ENCODE measurements at regions not wholly inside any gene's neighbourhood (a gene's known extent, or its start where the extent isn't known, plus 50 kb on each side); places are given as distances from the start of the nearest gene placed in this dataset.

DNA sequence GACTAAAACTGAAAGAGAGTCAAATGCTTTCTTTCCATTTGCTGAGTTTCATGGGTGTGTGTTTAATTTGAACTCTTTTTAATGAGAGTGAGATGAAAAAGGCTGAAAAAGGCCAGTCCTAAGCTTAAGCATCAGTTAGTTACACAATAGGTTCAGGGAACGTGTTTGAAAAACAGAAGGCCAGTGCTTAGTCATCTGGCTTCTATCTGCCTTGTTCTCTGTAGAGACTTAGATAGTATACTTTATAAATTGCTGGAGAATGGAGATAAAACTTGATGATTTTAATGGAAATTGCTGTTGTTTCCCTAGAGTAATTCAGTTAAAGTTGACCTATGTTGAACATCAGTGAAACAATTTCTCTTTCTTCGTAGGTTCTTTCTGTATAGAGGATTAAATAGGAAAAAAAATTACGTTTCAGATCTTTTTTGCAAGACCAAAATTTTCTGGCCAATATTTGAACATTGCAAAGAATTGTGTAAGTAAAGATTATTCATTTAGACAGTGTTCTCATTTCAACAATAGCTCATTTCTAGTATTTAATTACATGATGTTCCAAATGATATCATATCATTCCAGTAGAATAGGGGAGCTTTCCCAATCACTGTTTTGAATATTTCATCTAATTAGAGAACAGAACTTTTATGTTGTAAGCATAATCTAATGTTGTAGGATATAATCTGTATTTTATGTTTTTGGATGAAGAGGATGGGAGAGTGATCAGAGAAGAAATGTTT is 1088.8 kb downstream of the ADGRL3 start:
- DNase-seq: no peak

DNA sequence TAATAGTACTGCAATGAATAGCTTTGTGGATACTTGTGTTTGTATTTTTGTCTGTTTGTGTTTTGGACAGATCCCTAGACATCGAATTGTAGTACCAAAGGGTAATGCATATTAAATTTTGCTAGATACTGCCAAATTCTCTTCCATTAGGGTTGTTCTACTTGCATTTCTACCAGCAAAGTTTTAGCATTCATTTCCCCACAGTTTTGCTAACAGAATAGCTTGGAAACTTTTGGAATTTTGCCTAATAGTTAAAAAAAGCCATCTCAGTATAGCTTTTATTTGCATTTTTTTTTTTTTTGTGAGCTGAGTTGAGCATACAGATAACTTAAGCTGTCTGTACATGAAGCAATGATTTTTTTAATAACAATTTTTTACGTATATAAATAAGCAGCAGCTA is 1084.9 kb downstream of the ADGRL3 start:
- DNase-seq: no peak

DNA sequence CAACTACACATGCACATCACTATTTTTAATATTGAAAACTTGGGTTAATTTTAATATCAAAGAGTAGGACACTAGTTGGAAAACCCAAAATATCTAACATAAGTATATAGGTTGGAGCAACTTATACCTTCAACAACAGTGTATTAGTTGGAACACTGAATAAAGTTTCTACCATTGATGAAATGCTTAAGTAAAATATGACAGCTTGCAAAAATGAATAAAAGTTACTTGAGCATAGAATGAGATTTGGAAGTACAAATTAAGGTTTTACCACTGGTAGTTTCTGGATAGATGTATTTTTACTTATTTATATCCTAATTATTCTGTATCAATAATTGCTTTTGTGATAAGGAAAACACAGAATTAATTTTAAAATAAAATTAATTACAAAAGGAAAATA is 1079.6 kb downstream of the ADGRL3 start:
- DNase-seq: no peak

DNA sequence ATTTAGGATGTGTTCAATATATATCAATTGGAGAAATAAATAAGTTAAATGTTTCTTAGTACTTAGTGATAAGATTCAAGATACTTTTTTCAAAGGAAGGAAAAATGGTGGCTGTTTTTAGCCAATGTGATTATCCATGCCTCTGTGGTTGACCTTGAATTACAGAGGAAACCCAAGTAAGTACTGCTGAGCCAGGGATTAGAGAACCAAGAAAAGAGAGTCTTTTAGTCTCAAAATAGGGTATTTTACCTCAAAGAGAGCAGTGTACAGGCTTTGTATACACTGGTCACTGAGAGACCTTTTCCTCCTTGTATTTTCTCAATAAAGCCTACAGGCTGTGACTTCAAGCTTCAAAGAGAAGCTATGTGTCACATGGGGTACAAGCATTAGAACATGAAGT is 1075.3 kb downstream of the ADGRL3 start:
- no peak for DNase-seq

DNA sequence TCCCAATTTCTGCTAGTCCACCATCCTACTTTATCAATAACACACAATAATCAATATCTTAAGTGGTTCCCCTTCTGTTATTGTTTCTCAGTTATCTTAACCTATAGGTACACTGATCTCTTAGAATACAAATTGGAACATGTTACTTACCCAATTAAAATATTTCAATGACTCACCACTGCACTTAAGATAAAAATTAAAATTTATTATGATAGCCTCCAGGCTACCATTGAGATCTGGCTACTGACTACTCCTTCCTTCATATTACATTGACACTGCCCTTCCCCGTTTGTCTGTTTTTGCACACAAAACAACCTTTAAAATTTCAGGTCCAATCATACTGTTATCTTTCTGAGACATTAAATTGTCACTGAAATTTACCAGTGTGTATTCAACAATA is 1074.7 kb downstream of the ADGRL3 start:
- no peak for DNase-seq

DNA sequence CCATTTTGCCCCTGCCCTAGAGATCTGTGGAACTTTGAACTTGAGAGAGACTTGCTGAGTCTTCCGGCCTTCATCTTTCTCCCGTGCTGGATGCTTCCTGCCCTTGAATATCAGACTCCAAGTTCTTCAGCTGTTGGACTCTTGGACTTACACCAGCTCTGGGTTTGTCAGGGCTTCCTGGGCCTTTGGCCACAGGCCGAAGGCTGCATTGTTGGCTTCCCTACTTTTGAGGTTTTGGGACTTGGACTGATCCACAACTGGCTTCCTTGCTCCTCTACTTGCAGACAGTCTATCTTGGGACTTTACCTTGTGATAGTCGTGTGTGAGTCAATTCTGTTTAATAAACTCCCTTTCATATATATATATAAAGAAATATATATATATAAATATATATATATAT is 1071.0 kb downstream of the ADGRL3 start:
- no peak for DNase-seq

DNA sequence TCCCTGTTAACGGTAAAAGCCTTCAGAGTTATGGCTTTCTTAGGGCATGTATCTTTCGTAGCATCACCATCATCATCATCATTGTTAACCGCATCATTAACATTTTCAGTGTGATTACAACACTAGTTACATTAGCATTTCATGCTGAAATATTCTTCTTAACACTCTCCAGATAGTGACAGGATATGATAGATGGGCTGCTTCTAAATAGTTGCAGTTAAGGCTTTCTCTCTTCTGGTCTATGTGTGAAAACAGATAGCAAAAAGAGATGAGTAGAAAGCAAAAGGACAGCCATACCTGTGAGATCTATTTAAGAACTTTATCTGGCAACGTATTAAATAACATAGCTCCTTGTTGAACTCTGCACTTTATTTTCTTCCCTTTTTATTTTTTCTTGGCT is 1069.8 kb downstream of the ADGRL3 start:
- no peak for DNase-seq

DNA sequence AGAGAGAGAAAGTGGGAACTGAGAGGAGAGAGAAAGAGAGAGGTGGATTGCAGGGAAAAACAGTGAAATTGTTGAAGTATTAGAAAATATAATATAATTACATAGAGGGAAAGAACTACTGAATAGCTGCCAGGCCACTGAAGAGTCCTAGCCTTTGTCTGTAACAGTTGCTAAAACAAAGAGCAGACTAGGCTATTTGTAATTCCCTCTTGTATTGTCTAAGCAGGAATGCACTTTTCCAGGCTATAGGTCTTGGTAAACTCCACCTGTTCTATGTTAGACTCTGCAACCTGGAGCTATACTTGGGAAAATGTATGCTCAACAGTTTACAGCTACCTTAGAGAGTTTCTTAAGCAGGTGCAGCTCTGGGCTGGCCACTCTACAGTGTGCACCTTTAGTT is 1063.3 kb downstream of the ADGRL3 start:
- DNase-seq: no peak

DNA sequence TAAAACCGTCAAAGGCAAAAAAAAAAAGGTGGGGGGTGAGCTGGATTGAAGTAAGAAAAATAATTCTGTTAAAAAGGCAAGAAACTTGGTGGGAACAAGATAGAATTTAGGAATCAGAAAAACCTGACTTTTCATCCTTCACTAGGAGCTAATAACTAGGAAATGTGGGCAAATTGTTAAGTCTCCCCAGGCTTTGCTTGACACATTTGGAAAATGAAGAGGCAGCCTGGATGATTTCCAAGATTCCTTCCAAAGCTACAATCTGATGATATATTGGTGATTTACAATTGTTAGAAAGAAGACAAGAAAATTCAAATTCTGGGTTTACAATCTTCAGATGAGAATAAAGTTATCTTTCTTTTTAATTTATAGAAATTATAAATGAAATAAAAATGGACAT is 1062.5 kb downstream of the ADGRL3 start:
- DNase-seq: no peak

DNA sequence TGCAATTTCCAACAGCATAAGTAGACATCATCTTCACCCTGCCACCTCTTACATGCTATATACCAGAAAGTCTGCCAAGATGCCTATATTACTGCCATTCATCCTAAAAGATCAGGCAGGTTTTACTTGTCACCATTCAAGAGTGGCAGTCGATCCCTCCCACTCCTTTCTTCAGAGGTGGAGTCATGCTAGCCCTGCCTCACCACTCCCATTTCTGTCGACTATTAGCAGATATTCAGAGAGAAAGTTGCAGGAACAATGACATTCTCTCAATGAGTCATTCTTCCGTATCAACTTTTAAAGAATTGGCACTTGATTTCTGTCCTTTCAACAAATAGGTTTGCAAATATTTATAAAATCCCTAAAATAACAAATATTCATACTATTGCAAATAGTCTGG is 1060.1 kb downstream of the ADGRL3 start:
- no peak for DNase-seq

DNA sequence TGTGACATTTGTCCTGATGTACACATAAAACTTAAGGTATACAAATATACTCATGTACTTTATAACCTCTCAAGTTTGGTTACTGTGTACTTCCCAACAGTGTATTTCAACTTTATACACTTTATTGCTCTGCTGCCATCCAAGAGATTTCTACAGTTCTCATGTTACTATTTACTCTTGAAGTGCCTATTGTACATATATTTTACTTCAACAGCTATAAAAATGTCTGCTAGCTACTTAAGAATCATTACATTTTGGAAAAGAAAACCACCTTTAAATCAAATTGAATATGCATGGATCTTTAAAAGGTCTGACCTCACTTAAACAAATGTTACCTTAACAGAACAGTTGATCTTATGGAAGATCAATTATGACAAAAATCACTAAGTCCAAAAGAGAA is 1056.4 kb downstream of the ADGRL3 start:
- no peak for DNase-seq

DNA sequence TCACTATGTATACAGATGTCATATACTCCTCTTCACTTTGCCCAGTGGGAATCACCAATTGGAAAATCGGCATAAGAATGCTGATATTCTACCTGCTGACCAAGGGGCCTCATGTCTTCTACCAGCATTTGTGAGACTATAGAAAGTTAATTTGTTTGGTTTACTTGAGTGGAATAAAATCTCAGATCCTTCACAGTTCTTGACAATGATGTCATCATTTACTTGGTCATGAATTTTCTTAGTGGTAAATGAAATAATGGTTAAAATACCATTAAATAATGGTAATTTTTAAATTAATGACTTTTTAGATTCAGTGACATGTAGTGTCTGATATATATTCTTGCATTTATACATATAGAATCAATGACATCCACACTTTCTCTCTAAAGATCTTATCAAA is 1052.6 kb downstream of the ADGRL3 start:
- no peak for DNase-seq

DNA sequence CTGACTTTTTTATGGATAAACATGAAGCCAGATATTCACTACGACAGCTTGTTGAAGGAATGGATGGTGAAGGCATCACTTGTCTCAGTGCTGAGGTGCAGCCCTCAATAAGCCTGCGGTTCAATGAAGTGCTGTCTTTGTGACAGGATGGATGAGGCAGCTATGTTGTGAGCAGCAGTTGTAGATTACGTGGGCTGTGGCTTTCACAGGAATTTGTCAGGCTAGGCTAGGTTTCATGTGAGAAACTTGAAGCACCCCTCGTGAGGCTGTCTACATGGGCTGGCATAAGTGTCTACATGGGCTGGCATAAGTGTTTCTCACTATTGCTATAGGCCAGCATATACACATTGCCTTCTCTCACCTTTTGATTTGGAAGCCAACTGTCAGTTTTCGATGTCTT is 1050.0 kb downstream of the ADGRL3 start:
- no peak for DNase-seq

DNA sequence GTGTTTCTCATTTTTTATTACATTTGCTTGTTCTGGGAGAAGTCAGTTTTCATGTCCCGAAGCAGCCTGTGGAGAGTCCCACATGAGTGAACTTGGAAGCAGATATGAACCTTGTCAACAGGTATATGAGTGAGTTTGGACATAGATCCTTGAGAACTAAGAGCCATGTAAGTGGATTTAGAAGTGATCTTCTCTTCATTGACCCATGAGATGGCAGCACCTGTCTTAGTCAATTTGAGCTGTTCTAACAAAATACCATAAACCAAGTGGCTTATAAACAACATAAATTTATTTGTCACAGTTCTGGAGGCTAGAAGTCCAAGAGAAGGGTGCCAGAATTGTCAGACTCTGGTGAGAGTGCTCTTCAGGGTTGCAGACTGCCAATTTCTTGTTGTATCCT is 1043.8 kb downstream of the ADGRL3 start:
- DNase-seq: peak in 2 of 3 donors; percentile 1 to 2

DNA sequence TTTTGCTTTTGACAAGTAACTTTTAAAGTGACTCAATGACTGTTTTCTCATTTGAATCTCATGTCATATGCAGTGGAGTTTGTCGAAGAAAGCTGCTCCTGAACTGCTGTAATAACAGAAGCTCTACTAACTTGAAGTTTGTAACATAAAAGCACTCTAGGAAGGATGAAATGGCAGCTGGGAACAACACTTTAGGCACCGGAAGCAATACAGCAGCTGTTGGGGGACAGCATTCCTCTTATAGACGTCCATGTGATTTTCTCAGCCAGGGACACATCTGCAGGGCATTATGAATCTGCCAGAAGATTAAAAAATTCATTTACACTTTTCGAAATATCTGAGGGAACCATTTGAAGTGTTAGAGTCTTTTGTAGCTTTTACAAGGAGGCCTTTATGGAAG is 1035.8 kb downstream of the ADGRL3 start:
- DNase-seq: no peak

DNA sequence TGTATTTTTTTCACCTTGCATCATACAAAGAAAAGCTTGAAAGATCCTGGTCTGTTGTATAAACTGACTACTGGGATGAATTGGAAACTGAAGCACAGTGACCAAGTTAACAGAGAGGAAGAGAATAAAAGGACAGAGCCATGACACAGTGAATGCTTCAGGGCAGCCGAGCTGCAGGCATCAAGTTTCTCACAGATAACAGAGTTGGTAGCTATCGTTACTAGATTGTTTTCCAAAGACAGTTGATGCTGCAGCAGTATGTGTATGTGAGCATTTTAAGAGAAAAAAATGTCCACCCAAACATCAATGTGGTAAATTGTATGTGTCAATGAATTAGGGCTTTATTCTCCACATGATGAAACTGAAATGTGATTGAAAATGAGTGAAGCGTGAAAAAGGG is 1032.7 kb downstream of the ADGRL3 start:
- DNase-seq: no peak

DNA sequence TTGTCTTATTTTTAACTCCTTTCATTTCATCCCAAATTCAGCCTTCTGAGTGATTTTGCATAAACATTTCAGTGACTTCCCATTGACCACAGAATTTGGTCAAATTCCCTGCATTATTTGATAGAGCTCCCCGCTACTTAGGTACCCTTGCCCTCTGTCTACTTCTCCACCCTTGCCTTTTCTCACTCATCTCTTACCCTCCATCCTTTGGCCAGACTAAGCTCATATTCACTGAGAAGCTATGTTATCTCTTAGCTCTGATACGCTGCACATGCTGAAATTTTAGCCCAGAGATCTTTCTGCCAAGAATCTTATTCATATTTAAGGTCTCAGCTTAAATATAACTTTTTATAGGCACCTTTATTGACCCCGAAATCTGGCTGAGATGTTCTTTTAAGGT is 1031.9 kb downstream of the ADGRL3 start:
- DNase-seq: no peak

DNA sequence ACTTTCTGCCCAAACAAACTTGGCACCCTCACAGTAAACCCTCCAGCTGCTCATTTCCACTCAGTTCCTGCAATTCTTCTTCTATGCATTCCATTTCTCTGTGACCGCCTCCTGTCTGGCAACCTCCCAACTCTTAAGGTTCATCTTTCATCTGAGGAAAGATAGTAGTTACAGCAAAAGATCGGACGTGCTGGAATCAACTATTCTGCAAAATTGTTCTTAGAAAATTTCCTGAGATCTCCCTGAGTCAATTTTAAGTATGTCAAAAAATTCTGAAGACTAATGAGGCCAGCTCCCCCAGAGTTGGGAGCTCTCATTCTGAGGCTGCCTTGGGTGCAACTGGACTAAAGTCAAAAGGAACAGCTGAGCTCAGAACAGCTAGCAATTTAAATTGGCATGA is 1026.0 kb downstream of the ADGRL3 start:
- no peak for DNase-seq

DNA sequence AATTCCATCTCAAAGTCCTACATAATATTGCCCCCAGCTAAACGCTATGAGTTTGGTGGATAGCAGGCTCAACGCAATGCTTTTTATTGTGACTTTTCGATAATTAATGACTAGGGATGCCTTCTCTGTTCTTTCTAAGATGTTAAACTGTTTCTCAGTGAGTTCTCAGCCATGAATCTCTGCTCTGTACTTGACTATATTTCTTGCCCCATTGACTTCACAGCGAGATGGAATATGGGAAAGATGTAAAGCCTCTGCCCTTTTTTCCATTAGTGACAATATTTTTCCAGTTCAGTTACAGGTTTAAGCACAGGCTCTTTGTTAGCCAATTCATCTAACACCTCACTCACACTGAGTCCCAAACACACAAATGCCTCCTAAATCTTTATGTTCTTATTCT is 1022.0 kb downstream of the ADGRL3 start:
- no peak for DNase-seq

DNA sequence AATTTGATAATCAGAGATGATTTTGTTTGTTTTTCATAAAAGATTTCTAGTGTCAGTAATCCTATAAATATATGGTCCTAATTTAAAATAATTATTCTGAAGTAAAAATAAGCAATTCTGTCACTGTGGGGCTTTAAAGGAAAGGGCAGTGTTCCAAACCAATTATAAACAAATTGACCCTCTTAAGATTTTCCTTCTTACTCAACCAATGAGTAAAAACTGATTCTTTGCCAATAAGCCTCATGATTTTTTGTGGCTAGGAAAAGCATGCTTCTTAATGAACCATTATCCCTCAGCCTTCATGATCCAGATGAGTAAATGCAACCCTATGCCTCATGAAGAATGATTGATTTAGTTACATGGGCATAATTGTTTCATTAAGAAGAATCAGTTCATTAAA is 1010.4 kb downstream of the ADGRL3 start:
- no peak for DNase-seq

DNA sequence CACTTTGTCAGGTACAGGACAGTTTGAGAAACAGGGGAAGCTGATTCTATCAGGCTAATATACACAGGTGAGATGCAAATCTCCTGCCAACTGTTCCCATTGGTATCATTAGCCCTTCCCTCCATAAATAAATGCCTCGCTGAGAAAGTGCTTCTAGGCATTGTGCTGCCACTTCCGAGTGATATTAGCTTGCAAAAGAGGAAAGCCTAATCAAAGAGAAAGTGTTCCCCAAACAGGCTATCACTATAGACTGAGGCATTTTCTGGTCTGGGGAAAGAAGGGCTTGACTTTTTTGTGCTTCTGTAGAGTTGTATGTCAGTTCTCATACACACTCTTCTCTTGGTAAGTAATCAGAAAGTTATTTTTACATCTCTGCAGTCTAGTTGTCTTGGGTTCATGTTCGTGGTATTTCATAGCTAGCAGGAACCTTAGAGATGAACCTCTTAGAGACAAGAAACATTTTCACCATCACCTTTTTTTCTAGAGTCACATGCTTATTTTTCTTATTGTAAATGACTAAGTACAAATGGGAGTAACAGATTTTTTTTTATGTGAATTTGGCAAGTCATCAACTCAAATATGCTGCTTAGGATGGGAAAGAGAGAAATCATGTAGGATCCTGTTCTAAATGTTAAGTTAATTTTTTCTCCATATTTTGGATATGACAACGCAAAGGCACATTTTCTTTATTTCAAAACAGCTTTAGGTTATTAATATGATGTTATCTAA is 1009.8 kb downstream of the ADGRL3 start:
- no peak for DNase-seq

DNA sequence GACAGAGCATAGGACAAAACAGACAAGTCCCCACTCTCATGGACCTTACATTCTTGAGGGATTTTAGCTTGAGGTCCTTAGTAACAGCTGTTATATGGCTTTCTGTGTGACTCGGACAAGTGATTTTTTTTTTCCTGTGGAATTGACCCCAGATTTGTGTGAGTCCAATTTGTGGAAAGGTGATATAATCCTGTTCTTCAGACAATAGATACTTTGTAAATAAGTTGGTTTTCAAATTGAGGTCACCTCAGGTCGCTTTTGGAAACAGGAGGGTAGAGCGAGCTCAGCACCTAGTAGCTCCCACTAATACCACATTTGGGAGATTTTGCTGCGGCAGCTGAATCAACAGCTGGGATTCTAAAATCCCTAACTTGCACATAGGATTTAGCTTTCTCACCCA is 1008.8 kb downstream of the ADGRL3 start:
- DNase-seq: no peak

DNA sequence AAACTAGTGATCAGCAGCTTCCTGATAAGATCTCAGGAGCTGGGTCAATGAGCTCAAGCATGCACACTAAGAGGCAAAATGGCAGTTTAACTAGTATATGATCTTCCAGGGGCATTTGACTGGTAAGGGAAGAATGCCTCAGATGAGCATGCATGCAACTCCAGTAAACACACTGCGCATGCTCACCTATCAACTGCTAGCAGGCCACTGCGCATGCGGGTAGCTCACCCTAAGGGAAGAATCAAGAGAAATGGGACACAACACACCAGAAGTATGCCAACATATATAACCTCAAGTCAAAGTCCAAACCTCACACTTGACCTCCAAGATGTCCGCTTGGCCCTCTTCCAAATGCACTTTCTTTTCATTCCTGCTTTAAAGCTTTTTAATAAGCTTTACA is 1004.0 kb downstream of the ADGRL3 start:
- no peak for DNase-seq

DNA sequence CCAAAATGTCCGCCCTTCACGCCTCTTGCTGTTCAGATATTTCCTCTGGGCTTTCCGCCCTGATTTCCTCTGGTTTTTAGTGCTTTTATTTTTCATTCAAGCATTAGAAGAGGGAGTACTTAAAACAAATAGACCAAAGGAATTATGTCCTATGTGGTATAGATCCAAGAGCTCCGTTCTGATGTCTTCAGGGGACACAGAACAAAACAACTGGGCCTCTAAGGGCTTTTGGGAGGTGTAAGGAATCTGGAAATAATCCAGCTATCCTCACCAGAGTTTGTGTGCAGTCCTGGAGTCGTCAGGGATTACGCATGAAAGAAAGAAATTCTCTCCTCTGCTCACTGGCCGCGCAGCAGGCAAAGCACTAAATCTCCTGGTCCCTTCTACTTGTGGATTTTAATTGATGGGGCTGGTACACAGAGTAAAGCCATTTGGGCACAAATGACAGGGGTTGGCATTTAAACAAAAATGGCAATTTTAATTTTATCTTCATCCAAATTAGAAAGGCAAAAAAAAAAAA is 999.2 kb downstream of the ADGRL3 start:
- no peak for DNase-seq

DNA sequence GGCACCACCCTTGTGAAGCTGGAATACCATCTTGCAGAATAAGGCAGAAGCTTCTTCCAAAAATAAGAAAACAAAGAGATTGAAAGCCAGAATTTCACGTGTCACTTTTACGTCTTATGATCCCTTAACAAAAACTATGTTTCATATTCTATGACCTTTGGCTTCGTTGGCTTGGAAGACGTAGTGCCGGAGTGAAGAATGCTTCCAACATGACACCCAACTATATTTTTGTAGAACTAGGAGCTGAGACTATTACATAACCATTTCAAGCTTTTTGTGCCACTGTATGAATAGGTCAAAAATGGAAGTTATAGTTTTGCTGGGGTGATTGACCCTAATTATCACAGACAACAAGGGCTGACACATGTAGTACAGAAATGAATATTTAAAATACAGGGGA is 996.2 kb downstream of the ADGRL3 start:
- DNase-seq: no peak
